ENCODE measurements at regions not wholly inside any gene's neighbourhood (a gene's known extent, or its start where the extent isn't known, plus 50 kb on each side); places are given as distances from the start of the nearest gene placed in this dataset.

DNA sequence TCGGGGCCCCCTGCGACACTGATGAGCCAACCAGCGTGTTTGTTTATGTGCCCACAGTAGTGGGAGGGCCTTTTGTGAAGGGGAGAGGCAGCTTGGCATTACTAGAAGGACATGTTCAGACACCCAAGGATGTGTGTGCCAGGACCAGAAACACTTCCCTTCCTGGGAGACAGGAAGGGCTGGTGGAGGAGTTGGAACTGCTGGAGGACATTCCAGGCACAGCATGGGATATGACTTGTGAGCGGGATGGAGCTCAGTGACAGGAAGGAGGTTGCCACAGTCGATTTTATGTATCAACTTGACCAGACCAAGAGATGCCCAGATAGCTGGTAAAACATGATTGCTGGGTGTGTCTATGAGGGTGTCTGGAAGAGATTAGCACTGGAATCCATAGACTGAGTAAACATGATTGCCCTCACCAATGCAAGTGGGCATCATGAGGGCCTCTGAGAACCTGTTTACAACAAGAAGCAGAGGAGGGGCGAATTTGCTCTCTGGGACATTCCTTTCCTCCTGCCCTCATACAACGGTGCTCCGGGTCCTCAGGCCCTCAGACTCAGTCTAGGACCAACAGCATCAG, 106.4 kb upstream of the TLE3 start:
- no TSS peak for BruUV-seq (replicated peaks)
- no peak overlapping the region for H3K4ac ChIP-seq (ENCODE audit: low read depth, low read length)
- no peak overlapping the region for H3K23ac ChIP-seq (ENCODE audit: low read depth, low read length)
- no peak overlapping the region for H2BK15ac ChIP-seq (ENCODE audit: low read depth, low read length)
- no peaks in the 10 kb centered on the region for H3K4me1 ChIP-seq (ENCODE audit: control insufficient read depth, insufficient read depth, low read length)
- no peak overlapping the region for H2AK5ac ChIP-seq (ENCODE audit: low read depth, low read length)
- intact Hi-C loops (cut with micrococcal nuclease) (no loop called here), in situ Hi-C loops (cut with MboI; ENCODE audit: low sequenced_read_pairs) (no loop called here), dilution Hi-C loops (cut with HindIII; ENCODE audit: low sequenced_read_pairs, unreplicated experiment) (no loop called here)
- peaks cover 54% of the 10 kb centered on the region for H3K27me3 ChIP-seq (ENCODE audit: control insufficient read depth, insufficient read depth, low read length)
- no peak overlapping the region for H3K27ac ChIP-seq (ENCODE audit: insufficient read depth, low read length)
- no peak overlapping the region for H3K4me2 ChIP-seq (ENCODE audit: low read depth, low read length)
- ChIA-PET CTCF (no interaction called here), POLR2A (ENCODE audit: unreplicated experiment) (interaction anchor here (0.6 kb wide), 1 partner anchor 573 kb away, joined by 5 read pairs; no protein-coding TSS in a partner anchor)
- DNase-seq (no peak), ATAC-seq (ENCODE audit: low read depth) (no peak)
- no peak overlapping the region for H3K9ac ChIP-seq (ENCODE audit: low read depth, low read length)
- no peak overlapping the region for H3K4me3 ChIP-seq (ENCODE audit: insufficient read depth, low read depth, low read length)
- H4K20me1 ChIP-seq (ENCODE audit: insufficient read depth, low read length), result no peaks in the 10 kb centered on the region
- no peak overlapping the region for H3K14ac ChIP-seq (replicated peaks; ENCODE audit: low read depth, low read length)
- no peaks in the 10 kb centered on the region for H3K36me3 ChIP-seq (ENCODE audit: control insufficient read depth, insufficient read depth, low read length)
- no peak overlapping the region for H2AFZ ChIP-seq (replicated peaks; ENCODE audit: low read length, poor library complexity)
- no peak overlapping the region for H2BK5ac ChIP-seq (ENCODE audit: low read depth, low read length, poor library complexity, severe bottlenecking)
- no peaks in the 10 kb centered on the region for H3K9me1 ChIP-seq (ENCODE audit: insufficient read depth, low read length)
- H4K91ac ChIP-seq (ENCODE audit: insufficient read depth, low read depth, low read length), result no peak overlapping the region
- 86% methylated on average over 5 of the region's 8 CpGs; no CpG with 5 or more reads in 1 of the 2 experiments for WGBS, 2 experiments (ENCODE audit: extremely low coverage in 2 of 2, insufficient read length in 1 of 2)
- no peak overlapping the region for H2AK9ac ChIP-seq (replicated peaks; ENCODE audit: low read depth, low read length, poor library complexity)
- no peak overlapping the region for H4K8ac ChIP-seq (ENCODE audit: low read depth in 2 of 2, low read length in 2 of 2)
- TF ChIP-seq POLR2A (IDR thresholded peaks at IDR 0.05; ENCODE audit: low read depth, low read length) (no peak), BHLHE40 (IDR thresholded peaks at IDR 0.05; ENCODE audit: low read depth, low read length) (no peak), RFX5 (IDR thresholded peaks at IDR 0.05; ENCODE audit: low read depth, low read length) (no peak), CEBPB (IDR thresholded peaks at IDR 0.05; ENCODE audit: low read depth, low read length) (no peak), CHD1 (IDR thresholded peaks at IDR 0.05; ENCODE audit: low read depth, low read length) (no peak), FOS (IDR thresholded peaks at IDR 0.05; ENCODE audit: low read depth, low read length) (no peak), MAFK (IDR thresholded peaks at IDR 0.05; ENCODE audit: low read depth, low read length) (no peak), NFE2L2 (IDR thresholded peaks at IDR 0.05; ENCODE audit: low read depth, low read length) (no peak), MAZ (IDR thresholded peaks at IDR 0.05; ENCODE audit: borderline replicate concordance, low read depth, low read length) (no peak), SMC3 (IDR thresholded peaks at IDR 0.05; ENCODE audit: low read depth, low read length) (no peak)
- TF ChIP-seq, protein P1, sequence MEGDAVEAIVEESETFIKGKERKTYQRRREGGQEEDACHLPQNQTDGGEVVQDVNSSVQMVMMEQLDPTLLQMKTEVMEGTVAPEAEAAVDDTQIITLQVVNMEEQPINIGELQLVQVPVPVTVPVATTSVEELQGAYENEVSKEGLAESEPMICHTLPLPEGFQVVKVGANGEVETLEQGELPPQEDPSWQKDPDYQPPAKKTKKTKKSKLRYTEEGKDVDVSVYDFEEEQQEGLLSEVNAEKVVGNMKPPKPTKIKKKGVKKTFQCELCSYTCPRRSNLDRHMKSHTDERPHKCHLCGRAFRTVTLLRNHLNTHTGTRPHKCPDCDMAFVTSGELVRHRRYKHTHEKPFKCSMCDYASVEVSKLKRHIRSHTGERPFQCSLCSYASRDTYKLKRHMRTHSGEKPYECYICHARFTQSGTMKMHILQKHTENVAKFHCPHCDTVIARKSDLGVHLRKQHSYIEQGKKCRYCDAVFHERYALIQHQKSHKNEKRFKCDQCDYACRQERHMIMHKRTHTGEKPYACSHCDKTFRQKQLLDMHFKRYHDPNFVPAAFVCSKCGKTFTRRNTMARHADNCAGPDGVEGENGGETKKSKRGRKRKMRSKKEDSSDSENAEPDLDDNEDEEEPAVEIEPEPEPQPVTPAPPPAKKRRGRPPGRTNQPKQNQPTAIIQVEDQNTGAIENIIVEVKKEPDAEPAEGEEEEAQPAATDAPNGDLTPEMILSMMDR (conservative IDR thresholded peaks at IDR 0.05; ENCODE audit: low read depth, low read length), result no peak
- TF ChIP-seq, protein P2, sequence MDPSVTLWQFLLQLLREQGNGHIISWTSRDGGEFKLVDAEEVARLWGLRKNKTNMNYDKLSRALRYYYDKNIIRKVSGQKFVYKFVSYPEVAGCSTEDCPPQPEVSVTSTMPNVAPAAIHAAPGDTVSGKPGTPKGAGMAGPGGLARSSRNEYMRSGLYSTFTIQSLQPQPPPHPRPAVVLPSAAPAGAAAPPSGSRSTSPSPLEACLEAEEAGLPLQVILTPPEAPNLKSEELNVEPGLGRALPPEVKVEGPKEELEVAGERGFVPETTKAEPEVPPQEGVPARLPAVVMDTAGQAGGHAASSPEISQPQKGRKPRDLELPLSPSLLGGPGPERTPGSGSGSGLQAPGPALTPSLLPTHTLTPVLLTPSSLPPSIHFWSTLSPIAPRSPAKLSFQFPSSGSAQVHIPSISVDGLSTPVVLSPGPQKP (IDR thresholded peaks at IDR 0.05; ENCODE audit: borderline replicate concordance, low read depth, low read length), result no peak
- no peak overlapping the region for H4K5ac ChIP-seq (ENCODE audit: low read depth, low read length)
- H3K56ac ChIP-seq (ENCODE audit: extremely low read depth, insufficient read depth, low read length), result no peak overlapping the region
- H3K18ac ChIP-seq (ENCODE audit: low read depth, low read length), result no peak overlapping the region
- no peaks in the 10 kb centered on the region for H3K79me1 ChIP-seq (ENCODE audit: low read depth in 1 of 2, low read length in 2 of 2)
- H2BK20ac ChIP-seq (ENCODE audit: low read depth, low read length), result no peak overlapping the region
- no peaks in the 10 kb centered on the region for H3K9me3 ChIP-seq (ENCODE audit: control insufficient read depth, insufficient read depth, low read length)
- no peak overlapping the region for H2BK120ac ChIP-seq (ENCODE audit: low read depth, low read length)
